MM.1S (cell line): ENCODE measurements at regions not wholly inside any gene's neighbourhood (a gene's known extent, or its start where the extent isn't known, plus 50 kb on each side); places are given as distances from the start of the nearest gene placed in this dataset.

Experiments used
- EZH2 ChIP-seq: fragments of 300-600 bp; sonication (generic); optimal IDR thresholded peaks from 2 replicates; pipeline ENCODE3; 2017; ENCODE audit warnings: low read depth, mild to moderate bottlenecking, antibody characterized with exemption, low read length, mixed read lengths
- TF ChIP-seq, protein P1 (sequence below): fragments of 300-600 bp; sonication (generic); IDR thresholded peaks from 2 replicates; pipeline ENCODE4 v1.5.1; 2016; ENCODE audit warnings: antibody characterized with exemption, low read length, mixed read lengths

DNA sequence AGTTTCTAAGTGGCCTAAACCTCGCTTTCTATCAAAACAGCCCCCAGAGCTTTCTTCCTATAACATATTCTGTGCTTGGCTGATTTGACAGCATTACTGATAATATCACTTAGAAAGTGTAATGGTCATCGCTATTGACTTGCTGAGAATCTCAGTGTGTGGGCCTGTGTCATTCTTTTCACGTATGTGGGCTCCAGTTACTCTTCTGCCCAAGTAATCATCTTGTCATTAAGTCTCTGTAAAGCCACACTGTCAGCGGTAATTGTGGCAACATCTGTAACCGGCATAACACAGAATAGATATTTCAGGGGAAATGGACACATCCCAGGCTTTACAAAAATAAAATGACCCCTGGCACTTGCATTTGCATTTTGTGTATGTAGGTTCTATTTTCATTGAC is 313.6 kb upstream of the LMCD1 start:
- TF ChIP-seq, protein P1, sequence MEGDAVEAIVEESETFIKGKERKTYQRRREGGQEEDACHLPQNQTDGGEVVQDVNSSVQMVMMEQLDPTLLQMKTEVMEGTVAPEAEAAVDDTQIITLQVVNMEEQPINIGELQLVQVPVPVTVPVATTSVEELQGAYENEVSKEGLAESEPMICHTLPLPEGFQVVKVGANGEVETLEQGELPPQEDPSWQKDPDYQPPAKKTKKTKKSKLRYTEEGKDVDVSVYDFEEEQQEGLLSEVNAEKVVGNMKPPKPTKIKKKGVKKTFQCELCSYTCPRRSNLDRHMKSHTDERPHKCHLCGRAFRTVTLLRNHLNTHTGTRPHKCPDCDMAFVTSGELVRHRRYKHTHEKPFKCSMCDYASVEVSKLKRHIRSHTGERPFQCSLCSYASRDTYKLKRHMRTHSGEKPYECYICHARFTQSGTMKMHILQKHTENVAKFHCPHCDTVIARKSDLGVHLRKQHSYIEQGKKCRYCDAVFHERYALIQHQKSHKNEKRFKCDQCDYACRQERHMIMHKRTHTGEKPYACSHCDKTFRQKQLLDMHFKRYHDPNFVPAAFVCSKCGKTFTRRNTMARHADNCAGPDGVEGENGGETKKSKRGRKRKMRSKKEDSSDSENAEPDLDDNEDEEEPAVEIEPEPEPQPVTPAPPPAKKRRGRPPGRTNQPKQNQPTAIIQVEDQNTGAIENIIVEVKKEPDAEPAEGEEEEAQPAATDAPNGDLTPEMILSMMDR: no peak
- TF ChIP-seq EZH2: no peak
